ENCODE measurements at regions not wholly inside any gene's neighbourhood (a gene's known extent, or its start where the extent isn't known, plus 50 kb on each side); places are given as distances from the start of the nearest gene placed in this dataset.
"Not testable (repeated sequence)": the region's sequence is repeated elsewhere in the genome, so short reads cannot be mapped to it uniquely, and the experiment has no call there.

- DNase-seq: no peak
These were observed 53.1 kb upstream of the WNT4 start for GRCh38 chr1:22196041-22196440.

- DNase-seq: no peak
These were observed 53.7 kb upstream of the WNT4 start for GRCh38 chr1:22196641-22197040.

GRCh38 chr1:22197644-22198043 is 54.7 kb upstream of the WNT4 start:
- DNase-seq: no peak

GRCh38 chr1:22201023-22201422 is 58.1 kb upstream of the WNT4 start:
- no peak for DNase-seq

GRCh38 chr1:22203335-22203734 is 60.4 kb upstream of the WNT4 start:
- DNase-seq: no peak

GRCh38 chr1:22204057-22204840 is 61.4 kb upstream of the WNT4 start:
- DNase-seq: no peak

GRCh38 chr1:22204989-22205913 is 62.4 kb upstream of the WNT4 start:
- DNase-seq: no peak

- DNase-seq: no peak
These were observed 63.7 kb upstream of the WNT4 start for GRCh38 chr1:22206551-22207125.

GRCh38 chr1:22207511-22208267 is 64.8 kb upstream of the WNT4 start:
- no peak for DNase-seq

GRCh38 chr1:22208268-22208972 is 65.5 kb upstream of the WNT4 start:
- DNase-seq: no peak

GRCh38 chr1:22208973-22209378 is 66.1 kb upstream of the WNT4 start:
- no peak for DNase-seq

- no peak for DNase-seq
These were observed 67.3 kb upstream of the WNT4 start for GRCh38 chr1:22210176-22210575.

- DNase-seq: no peak
These were observed 67.7 kb upstream of the WNT4 start for GRCh38 chr1:22210636-22211035.

- not testable (repeated sequence) for DNase-seq
These were observed 68.6 kb upstream of the WNT4 start for GRCh38 chr1:22211459-22211858.

- DNase-seq: no peak
These were observed 69.7 kb upstream of the WNT4 start for GRCh38 chr1:22212400-22213233.

- no peak for DNase-seq
These were observed 73.5 kb upstream of the WNT4 start for GRCh38 chr1:22216210-22216883.

- DNase-seq: no peak
These were observed 74.1 kb upstream of the WNT4 start for GRCh38 chr1:22216966-22217365.

- DNase-seq: no peak
These were observed 75.0 kb upstream of the WNT4 start for GRCh38 chr1:22217811-22218460.

GRCh38 chr1:22218618-22219250 is 75.8 kb upstream of the WNT4 start:
- no peak for DNase-seq

Measured in SW 1271 (cell line).